Keratinocyte (primary cell): ENCODE measurements at regions not wholly inside any gene's neighbourhood (a gene's known extent, or its start where the extent isn't known, plus 50 kb on each side); places are given as distances from the start of the nearest gene placed in this dataset.

Experiments
- DNase-seq: peaks from one replicate; pipeline ENCODE4 v3.0.0-alpha.2; 2011; ENCODE audit warnings: low read depth, missing footprints, low spot score
- FAIRE-seq: peaks from 2 replicates; lab custom pipeline; 2011; peaks lifted over from hg19 to GRCh38; lab: Jason Lieb, UNC
- H2AFZ ChIP-seq: 2 replicates; pipeline ENCODE4 v1.6.0; 2012; ENCODE audit warnings: low read length, control low read depth, inconsistent platforms; ENCODE audit not compliant: control insufficient read depth
- H3K27ac ChIP-seq: 2 replicates; pipeline ENCODE4 v1.5.1; 2011; ENCODE audit warnings: low read length; ENCODE audit not compliant: control insufficient read depth, insufficient read depth
- H3K27me3 ChIP-seq: 3 replicates; pipeline ENCODE4 v1.6.0; 2011; ENCODE audit warnings: low read length; ENCODE audit not compliant: control insufficient read depth, insufficient read depth; ENCODE audit errors: extremely low read depth
- H3K36me3 ChIP-seq, 2 experiments: 2 replicates in 1 of 2; 3 replicates in 1 of 2; pipeline ENCODE4 v1.5.1; 2011; ENCODE audit warnings: low read length in 2 of 2, mild to moderate bottlenecking in 1 of 2; ENCODE audit not compliant: control insufficient read depth in 2 of 2, insufficient read depth in 2 of 2; ENCODE audit errors: extremely low read depth in 1 of 2
- H3K4me1 ChIP-seq: 3 replicates; pipeline ENCODE4 v1.5.1; 2011; ENCODE audit warnings: low read length; ENCODE audit not compliant: control insufficient read depth, insufficient read depth; ENCODE audit errors: extremely low read depth
- H3K4me2 ChIP-seq: 3 replicates; pipeline ENCODE4 v1.6.0; 2011; ENCODE audit warnings: low read depth, low read length; ENCODE audit not compliant: control insufficient read depth, insufficient read depth; ENCODE audit errors: extremely low read depth
- H3K4me3 ChIP-seq, 3 experiments: fragments of 200-600 bp in 1 of 3; sonication (generic) in 1 of 3; 2 replicates in 2 of 3; 3 replicates in 1 of 3; pipeline ENCODE4 v1.5.1; 2011 to 2016; ENCODE audit warnings: low read length in 3 of 3, mild to moderate bottlenecking in 3 of 3, control low read depth in 2 of 3, inconsistent platforms in 1 of 3, low read depth in 1 of 3, mixed read lengths in 1 of 3, mixed run types in 1 of 3, moderate library complexity in 1 of 3; ENCODE audit not compliant: control insufficient read depth in 2 of 3, insufficient read depth in 2 of 3; ENCODE audit errors: extremely low read depth in 1 of 3
- H3K79me2 ChIP-seq: 2 replicates; pipeline ENCODE4 v1.6.0; 2012; ENCODE audit warnings: low read length; ENCODE audit not compliant: control insufficient read depth, insufficient read depth
- H3K9ac ChIP-seq: 3 replicates; pipeline ENCODE4 v1.6.0; 2011; ENCODE audit warnings: low read length; ENCODE audit not compliant: control insufficient read depth, insufficient read depth; ENCODE audit errors: extremely low read depth
- H3K9me1 ChIP-seq: 3 replicates; pipeline ENCODE4 v1.6.0; 2011; ENCODE audit warnings: low read length; ENCODE audit not compliant: control insufficient read depth, insufficient read depth; ENCODE audit errors: extremely low read depth
- H3K9me3 ChIP-seq: 2 replicates; pipeline ENCODE4 v1.5.1; 2012; ENCODE audit warnings: low read depth, low read length; ENCODE audit not compliant: control insufficient read depth
- H4K20me1 ChIP-seq: 3 replicates; pipeline ENCODE4 v1.6.0; 2011; ENCODE audit warnings: low read length; ENCODE audit not compliant: control insufficient read depth, insufficient read depth; ENCODE audit errors: extremely low read depth
- CTCF ChIP-seq, 3 experiments: IDR thresholded peaks in 1 of 3; conservative IDR thresholded peaks in 1 of 3; optimal IDR thresholded peaks in 1 of 3; 2 replicates in 2 of 3; 3 replicates in 1 of 3; pipeline versions ENCODE3 to v1.5.1; 2011; ENCODE audit warnings: low read length in 3 of 3, mild to moderate bottlenecking in 3 of 3, moderate library complexity in 2 of 3, control low read depth in 1 of 3, inconsistent platforms in 1 of 3; ENCODE audit not compliant: insufficient read depth in 2 of 3; ENCODE audit errors: extremely low read depth in 1 of 3
- EZH2 ChIP-seq: IDR thresholded peaks from one replicate; pipeline ENCODE4 v1.6.1; 2012; ENCODE audit warnings: inconsistent platforms, mild to moderate bottlenecking, low read length, moderate library complexity
- dilution Hi-C: fragments of 300-500 bp; cut with MboI; formaldehyde crosslinking; loops from one replicate; pipeline ENCODE4 v1.7.0; 2020; ENCODE audit warnings: low sequenced_read_pairs; ENCODE audit not compliant: extremely low pct_ligation_motif_present

- dilution Hi-C loops: no loop called here
- no peaks in the 10 kb centered on the region for H3K9me3 ChIP-seq
- no peak overlapping the region for H2AFZ ChIP-seq
- H3K4me1 ChIP-seq: no peaks in the 10 kb centered on the region
- no peak overlapping the region for H3K27ac ChIP-seq
- no peaks in the 10 kb centered on the region for H3K36me3 ChIP-seq
- no peak overlapping the region for H3K4me2 ChIP-seq
- FAIRE-seq: no peak
- H3K9me1 ChIP-seq: no peaks in the 10 kb centered on the region
- TF ChIP-seq CTCF (optimal IDR thresholded peaks at IDR 0.05 in 1 of 3, IDR thresholded peaks at IDR 0.05 in 1 of 3, conservative IDR thresholded peaks at IDR 0.05 in 1 of 3; ENCODE audit: extremely low read depth in 1 of 3, insufficient read depth in 2 of 3, low read length in 3 of 3) (no peak), EZH2 (no peak)
- no peaks in the 10 kb centered on the region for H4K20me1 ChIP-seq
- H3K27me3 ChIP-seq: no peaks in the 10 kb centered on the region
- H3K4me3 ChIP-seq: no peak overlapping the region
- H3K79me2 ChIP-seq: no peaks in the 10 kb centered on the region
- H3K9ac ChIP-seq: no peak overlapping the region
- no peak for DNase-seq
These were observed 110.2 kb downstream of the FZD1 start for GRCh38 chr7:91374321-91374989.

GRCh38 chr7:91375378-91375777 is 111.1 kb downstream of the FZD1 start:
- dilution Hi-C loops: no loop called here
- TF ChIP-seq EZH2: no peak
- TF ChIP-seq CTCF (optimal IDR thresholded peaks at IDR 0.05 in 1 of 3, IDR thresholded peaks at IDR 0.05 in 1 of 3, conservative IDR thresholded peaks at IDR 0.05 in 1 of 3; ENCODE audit: extremely low read depth in 1 of 3, insufficient read depth in 2 of 3, low read length in 3 of 3): no peak
- H3K27ac ChIP-seq: no peak overlapping the region
- no peaks in the 10 kb centered on the region for H3K79me2 ChIP-seq
- H3K9ac ChIP-seq: no peak overlapping the region
- no peaks in the 10 kb centered on the region for H3K9me1 ChIP-seq
- DNase-seq (no peak), FAIRE-seq (no peak)
- H3K4me1 ChIP-seq: no peaks in the 10 kb centered on the region
- no peak overlapping the region for H2AFZ ChIP-seq
- H3K4me3 ChIP-seq: no peak overlapping the region
- no peaks in the 10 kb centered on the region for H3K9me3 ChIP-seq
- no peaks in the 10 kb centered on the region for H4K20me1 ChIP-seq
- H3K36me3 ChIP-seq: no peaks in the 10 kb centered on the region
- no peaks in the 10 kb centered on the region for H3K27me3 ChIP-seq
- no peak overlapping the region for H3K4me2 ChIP-seq
